GM18907 (cell line): ENCODE measurements at regions not wholly inside any gene's neighbourhood (a gene's known extent, or its start where the extent isn't known, plus 50 kb on each side); places are given as distances from the start of the nearest gene placed in this dataset.

ENCODE experiments used
- ATAC-seq: cut with Tn5 transposase; IDR thresholded peaks from one replicate; pipeline ENCODE4 v1.9.1; 2021; ENCODE audit warnings: mild to moderate bottlenecking, moderate library complexity; ENCODE audit not compliant: unreplicated experiment

DNA sequence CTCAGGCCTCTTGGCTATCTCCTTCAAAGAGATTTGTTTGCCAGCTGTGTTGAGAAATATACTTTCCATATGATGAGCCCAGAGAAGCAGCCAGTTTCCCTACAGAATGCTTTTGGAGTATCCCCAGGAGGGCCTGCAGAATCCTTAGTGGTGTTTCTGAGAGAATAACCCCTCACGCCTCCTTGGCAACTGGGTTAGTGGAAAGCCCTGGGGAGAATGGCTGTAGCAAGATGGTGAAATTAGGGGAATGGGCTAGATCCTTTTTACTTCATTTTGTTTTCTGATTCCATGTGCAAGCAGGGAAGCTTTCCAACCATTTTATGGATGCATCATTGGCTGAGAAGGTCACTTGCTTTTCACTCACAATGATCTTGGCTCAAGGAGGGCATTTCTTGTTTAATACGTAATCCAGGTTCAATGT, 364.6 kb downstream of the DMRT2 start:
- ATAC-seq: no peak

- no peak for ATAC-seq
These were observed 365.0 kb downstream of the DMRT2 start for GRCh38 chr9:1415146-1415545.

DNA sequence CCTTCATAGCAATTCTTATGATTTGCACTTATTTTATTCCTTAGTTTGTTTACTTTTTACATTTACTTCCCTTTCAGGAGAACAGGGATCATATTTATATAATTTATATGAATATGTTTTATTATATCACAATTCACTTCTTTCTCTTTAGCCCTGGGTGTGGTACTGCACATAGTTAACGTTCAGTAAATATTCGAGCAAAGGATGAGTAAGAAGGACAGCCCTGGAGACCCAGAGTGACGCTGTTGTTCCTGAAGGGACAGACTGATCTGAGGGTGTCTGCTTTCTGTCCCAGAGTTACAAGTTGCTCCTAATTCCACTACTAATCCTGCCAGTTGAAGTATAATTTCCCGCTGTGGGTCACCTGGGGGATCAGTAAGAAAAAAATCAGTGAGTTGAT, 366.1 kb downstream of the DMRT2 start:
- no peak for ATAC-seq

GRCh38 chr9:1421436-1421835, 371.3 kb downstream of the DMRT2 start:
- no peak for ATAC-seq

DNA sequence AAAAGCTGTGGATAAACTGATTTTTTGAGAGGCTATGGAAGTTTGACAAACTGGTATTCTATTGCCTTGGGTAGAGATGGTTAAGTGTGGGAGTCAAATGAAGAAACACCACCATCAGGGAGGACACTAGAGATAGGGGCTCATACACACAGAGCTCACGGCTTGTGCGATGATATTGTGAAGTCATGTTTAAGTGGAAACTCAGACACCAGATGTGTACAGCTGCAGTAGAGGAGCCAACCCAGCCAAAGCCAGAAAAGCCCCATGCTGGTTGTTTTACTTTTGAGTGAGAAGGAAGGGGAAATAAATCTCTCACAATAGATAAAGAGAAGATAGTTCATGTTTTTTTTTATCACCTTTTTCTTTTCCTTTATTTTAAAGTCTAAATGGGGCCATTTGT, 377.7 kb downstream of the DMRT2 start:
- no peak for ATAC-seq

DNA sequence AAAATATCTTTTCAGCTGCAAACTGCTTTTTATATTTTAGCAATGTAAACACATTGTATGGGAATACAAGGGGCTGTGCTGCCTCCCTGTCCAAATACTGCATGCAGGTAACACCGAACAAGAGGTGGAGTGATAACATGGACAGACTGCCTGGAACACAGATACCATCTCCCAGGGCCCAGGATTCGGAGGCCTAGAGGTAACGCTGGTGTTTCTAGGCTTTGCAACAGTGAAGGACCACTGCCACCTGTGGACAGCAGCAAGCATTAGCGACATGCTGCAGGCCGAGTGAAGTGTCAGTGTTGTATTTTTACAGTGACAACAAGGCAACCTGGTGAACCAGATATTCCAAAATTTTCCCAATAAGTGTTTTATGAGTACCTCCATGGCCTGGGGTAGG, 379.1 kb downstream of the DMRT2 start:
- no peak for ATAC-seq

DNA sequence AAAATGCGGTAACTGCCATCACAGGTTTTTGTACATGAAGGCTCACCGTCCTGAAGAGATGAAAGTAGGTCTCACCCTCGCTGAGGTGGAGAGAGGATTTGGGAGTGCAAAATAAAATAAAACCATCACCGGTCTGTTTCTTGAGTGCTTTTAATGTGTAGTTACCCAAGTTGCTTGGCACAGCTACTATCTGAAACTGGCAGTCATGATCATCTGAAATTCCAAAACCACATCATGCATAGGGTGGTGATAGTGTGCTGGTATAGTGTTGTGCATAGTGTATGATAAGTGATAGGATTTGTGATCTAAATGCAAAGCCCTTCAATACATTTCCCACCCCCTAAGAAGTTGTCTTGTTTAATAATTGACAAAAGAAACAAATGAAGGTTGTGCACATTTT, 381.3 kb downstream of the DMRT2 start:
- no peak for ATAC-seq

DNA sequence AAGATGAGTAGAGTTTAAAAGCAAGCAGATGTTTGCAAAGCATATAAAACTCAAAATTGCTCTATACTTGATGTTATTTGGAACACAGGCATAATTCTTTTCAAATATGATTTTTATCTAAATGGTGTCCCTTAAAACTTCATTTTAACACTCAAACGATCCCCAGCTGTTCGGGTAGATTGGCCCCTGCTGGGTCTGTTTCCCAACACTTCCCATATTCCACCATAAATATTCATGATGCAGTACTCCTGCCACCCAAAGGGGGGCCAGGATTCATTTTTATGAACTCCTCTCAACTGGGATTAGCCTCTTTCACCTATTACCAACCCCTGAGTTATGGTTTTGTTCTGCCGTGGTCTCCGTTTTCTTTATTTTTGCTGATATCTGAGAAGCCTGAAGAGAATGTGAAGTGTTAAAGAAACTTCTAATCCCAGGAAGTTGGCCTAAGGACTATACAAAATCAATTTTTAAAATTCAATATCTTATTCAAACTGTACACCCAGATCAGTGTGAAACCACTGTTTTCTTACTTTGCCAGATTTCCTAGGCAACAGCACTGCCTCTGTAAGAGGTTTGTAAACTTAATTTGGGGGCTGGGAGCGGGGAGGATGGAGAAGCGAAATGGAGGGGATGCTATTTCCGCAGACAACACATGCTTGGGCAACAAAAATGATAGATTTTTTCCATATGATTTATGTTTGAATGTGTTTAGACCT, 384.1 kb downstream of the DMRT2 start:
- no peak for ATAC-seq

GRCh38 chr9:1434811-1435210, 384.7 kb downstream of the DMRT2 start:
- ATAC-seq: no peak

GRCh38 chr9:1440256-1440655, 390.1 kb downstream of the DMRT2 start:
- no peak for ATAC-seq

- ATAC-seq: no peak
These were observed 391.9 kb downstream of the DMRT2 start for GRCh38 chr9:1442105-1442504.

DNA sequence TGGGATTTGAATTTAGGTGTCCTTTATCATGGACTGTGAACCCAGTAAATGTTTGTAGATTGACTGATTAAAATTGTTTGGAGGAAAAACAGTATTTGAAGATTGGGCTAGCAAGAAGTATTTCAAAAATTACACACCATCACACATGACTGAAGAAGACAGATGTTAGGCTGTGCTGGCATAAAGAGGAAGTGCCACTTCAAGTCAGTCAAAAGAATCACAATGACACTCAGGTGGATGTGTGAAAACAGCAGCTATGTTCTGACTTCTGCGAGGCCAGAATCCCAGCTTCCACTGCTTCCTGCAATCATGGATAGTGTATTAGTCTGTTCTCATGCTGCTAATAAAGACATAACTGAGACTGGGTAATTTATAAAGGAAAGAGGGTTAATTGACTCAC, 393.3 kb downstream of the DMRT2 start:
- ATAC-seq: no peak

- no peak for ATAC-seq
These were observed 396.5 kb downstream of the DMRT2 start for GRCh38 chr9:1446671-1447070.

- ATAC-seq: no peak
These were observed 403.5 kb downstream of the DMRT2 start for GRCh38 chr9:1453636-1454035.

DNA sequence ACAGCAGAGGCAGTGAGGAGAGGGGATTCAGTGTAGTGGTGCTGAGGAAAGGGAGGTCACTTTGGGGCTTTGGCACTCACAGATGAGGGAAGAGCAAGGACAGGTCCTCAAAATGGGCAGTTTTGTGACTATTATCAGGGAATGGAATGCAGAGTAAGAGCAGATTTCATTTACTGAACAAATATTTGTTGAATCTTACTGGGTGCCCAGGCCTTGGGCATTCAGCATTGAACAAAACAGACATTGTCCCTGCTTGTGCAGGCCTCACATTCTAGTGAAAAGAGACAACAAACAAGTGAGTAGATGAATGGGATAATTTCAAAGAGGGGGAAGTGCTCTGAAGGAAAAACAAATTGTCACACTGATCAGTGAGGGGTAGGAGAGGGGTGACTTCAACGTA, 404.1 kb downstream of the DMRT2 start:
- ATAC-seq: no peak

DNA sequence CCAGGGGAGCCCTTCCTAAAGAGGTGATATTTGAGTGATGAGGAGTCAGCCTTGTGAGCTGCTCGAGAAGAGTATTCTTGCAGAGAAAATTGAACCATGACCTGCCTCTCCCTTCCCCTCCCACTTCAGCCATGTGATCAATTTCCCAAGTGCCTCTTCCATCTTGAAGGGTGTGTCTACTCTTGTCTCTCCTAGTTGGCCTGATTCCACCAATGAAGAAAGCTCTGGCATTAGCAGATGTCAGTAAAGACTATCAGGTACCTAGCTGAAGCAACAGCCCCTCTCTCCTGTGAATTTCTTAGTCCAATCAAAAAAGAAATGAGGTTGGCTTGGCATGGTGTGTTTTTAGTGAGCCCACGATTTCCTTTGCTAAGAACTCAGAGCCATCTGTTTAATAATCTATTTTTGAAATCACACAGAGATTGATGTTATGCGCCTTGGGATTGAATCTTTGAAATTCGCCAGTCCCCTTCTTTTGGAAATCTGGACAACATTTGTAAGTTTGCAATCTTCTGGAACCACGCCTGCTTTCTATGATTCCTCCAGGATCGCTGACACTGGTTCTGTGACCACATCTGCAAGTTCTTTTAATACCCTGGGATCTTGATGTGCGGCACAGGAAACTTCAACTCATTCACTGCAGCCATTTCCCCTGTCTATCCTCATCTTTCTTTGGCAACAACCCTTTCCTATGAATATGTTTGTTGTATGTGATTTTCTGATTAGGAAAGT, 404.6 kb downstream of the DMRT2 start:
- no peak for ATAC-seq

DNA sequence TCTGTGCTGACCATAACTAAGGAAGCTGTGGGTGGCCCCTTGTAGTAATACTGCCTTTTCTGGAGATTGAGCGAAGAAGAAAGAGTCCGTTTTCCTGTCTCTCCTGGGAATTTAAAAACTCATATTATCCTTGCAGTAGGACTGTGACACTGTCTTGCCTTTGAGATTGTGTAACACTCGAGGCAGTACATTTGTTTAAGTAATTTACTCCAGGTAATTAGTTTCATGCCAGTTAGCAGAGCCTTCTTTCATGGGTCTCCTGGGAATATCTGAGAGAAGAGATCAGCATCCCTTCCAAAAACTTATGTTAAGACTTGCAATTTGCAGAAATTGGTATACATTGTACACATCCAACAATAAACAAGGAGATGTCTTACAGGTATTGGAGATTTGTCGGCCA, 405.6 kb downstream of the DMRT2 start:
- no peak for ATAC-seq

DNA sequence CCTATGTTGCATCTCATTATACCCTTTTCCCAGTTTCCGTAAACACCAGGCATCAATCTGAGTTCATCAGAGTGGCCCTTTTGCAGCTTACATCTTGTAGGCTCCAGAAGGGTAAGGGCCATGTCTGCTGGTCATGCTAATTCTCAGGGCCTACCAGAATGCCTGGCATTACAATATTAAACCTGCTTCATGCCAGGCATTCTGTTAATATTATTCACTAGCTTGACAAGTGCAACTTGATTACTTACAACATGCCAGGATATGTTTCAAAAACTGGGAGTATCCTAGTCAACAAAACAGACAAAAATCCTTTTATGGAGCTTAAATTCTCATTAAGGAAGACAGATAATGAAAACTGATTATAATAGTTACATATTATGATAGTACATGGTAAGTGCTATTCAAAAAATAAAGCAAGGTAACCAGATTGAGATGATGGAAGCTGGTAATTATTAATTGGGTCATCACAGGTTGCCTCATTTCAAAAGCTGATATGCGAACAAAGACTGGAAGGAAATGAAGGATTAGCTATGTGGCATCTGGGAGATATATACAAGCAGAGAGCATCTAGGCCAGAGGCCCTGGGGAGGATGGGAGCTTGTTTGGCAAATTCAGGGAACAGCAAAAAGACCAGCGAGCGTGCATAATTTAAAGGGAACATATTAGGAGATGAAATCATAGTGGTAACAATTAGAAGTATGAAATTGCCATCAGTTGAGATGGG, 406.3 kb downstream of the DMRT2 start:
- no peak for ATAC-seq

GRCh38 chr9:1457460-1457859, 407.3 kb downstream of the DMRT2 start:
- ATAC-seq: no peak

- ATAC-seq: no peak
These were observed 408.3 kb downstream of the DMRT2 start for GRCh38 chr9:1458503-1458902.

DNA sequence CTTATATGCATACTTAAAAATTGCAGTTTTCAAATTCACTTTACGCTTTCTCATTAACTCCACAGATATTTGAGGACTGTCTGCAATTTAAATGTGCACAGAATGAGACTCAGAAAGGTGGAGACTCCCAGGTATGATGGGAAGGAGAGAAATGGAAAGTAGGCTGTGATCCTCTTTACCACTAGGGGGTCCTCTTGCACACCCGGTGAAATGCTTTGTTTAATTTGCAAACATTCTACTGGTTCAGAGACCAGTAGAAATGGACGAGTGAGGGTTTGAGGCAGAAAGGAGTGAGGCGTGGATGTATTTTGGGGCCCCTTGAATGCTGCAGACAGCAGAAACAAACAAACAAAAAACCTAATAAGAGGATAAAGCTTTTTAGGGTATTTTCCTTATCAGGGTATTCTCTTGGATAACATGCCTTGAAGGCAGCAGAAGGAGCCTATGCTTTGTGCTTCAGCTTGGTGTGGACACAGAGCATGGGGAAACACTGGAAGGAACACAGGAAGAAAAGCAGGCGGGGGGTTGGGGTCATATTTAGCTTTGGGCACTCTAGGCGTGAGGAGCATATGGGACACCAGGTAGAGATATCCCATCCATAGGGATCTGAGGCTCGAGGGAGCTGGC, 410.1 kb downstream of the DMRT2 start:
- peak; percentile 85 for ATAC-seq

GRCh38 chr9:1461812-1462211, 411.7 kb downstream of the DMRT2 start:
- ATAC-seq: no peak
